ENCODE measurements at regions not wholly inside any gene's neighbourhood (a gene's known extent, or its start where the extent isn't known, plus 50 kb on each side); places are given as distances from the start of the nearest gene placed in this dataset.

GRCh38 chr12:84422340-84422739, 490.3 kb downstream of the SLC6A15 start:
- TF ChIP-seq YY1 (IDR thresholded peaks at IDR 0.05; ENCODE audit: insufficient read depth, insufficient read length) = no peak
- TF ChIP-seq SUZ12 (IDR thresholded peaks at IDR 0.05; ENCODE audit: extremely low read depth, insufficient read depth, insufficient read length) = no peak
